A549 (cell line): ENCODE measurements at regions not wholly inside any gene's neighbourhood (a gene's known extent, or its start where the extent isn't known, plus 50 kb on each side); places are given as distances from the start of the nearest gene placed in this dataset.

ENCODE experiments used
- ATAC-seq, 2 experiments: fragments of 200-7000 bp in 1 of 2; fragments of >200 bp in 1 of 2; cut with Nextera tagmentation in 1 of 2; cut with Tn5 transposase in 1 of 2; 3 replicates each; pipeline versions ENCODE4 v1.8.0 to v1.9.1; 2018 to 2020; ENCODE audit warnings: mild to moderate bottlenecking in 1 of 2, moderate library complexity in 1 of 2
- CTCF ChIA-PET: fragments of 300-600 bp; sonication (Branson Sonifier 250); formaldehyde crosslinking; extraction: SDS; loops from one replicate; lab custom pipeline; 2021; ENCODE audit warnings: antibody characterized with exemption, inconsistent platforms; lab: Yijun Ruan, JAX
- POLR2A ChIA-PET: fragments of 350-600 bp; formaldehyde crosslinking; extraction: SDS; loops from one replicate; lab custom pipeline; 2021; ENCODE audit warnings: antibody characterized with exemption, inconsistent platforms; lab: Yijun Ruan, JAX
- DNase-seq, 2 experiments: peaks; one replicate each; pipeline versions ENCODE4 v3.0.0 to v3.0.0-alpha.2; 2011 to 2016; ENCODE audit warnings: low read depth in 1 of 2, low spot score in 1 of 2
- FAIRE-seq: peaks from 2 replicates; lab custom pipeline; 2011; peaks lifted over from hg19 to GRCh38; lab: Jason Lieb, UNC
- H3K27ac ChIP-seq, 2 experiments: fragments of >200 bp; sonication (Bioruptor Twin); formaldehyde crosslinking; 3 replicates each; pipeline ENCODE4 v1.5.1; 2016 to 2017
- H3K4me1 ChIP-seq: fragments of >200 bp; sonication (Bioruptor Twin); formaldehyde crosslinking; 3 replicates; pipeline ENCODE4 v1.6.1; 2016
- H3K4me2 ChIP-seq: fragments of >200 bp; sonication (Bioruptor Twin); formaldehyde crosslinking; 3 replicates; pipeline ENCODE4 v1.6.1; 2016
- H3K4me3 ChIP-seq: fragments of >200 bp; sonication (Bioruptor Twin); formaldehyde crosslinking; 3 replicates; pipeline ENCODE4 v1.5.1; 2016
- H3K9me3 ChIP-seq: fragments of >200 bp; sonication (Bioruptor Twin); formaldehyde crosslinking; 3 replicates; pipeline ENCODE4 v1.6.1; 2016
- BHLHE40 ChIP-seq: IDR thresholded peaks from 2 replicates; pipeline ENCODE4 v1.6.1; 2012; ENCODE audit warnings: low read depth, low read length, inconsistent platforms
- CBX2 ChIP-seq: fragments of 200-600 bp; sonication (generic); IDR thresholded peaks from 2 replicates; pipeline ENCODE4 v1.6.1; 2016; ENCODE audit warnings: low read depth, mild to moderate bottlenecking, borderline replicate concordance
- CBX8 ChIP-seq: fragments of 200-600 bp; sonication (generic); IDR thresholded peaks from 2 replicates; pipeline ENCODE4 v1.6.1; 2016
- CHD2 ChIP-seq: fragments of 150-350 bp; IDR thresholded peaks from 2 replicates; pipeline ENCODE4 v1.6.1; 2014; ENCODE audit warnings: low read length; ENCODE audit not compliant: partially characterized antibody
- E2F6 ChIP-seq: IDR thresholded peaks from 2 replicates; pipeline ENCODE4 v1.6.1; 2012; ENCODE audit warnings: low read depth, borderline replicate concordance
- EHF ChIP-seq: fragments of 250-450 bp; sonication (Bioruptor Pico); IDR thresholded peaks from 2 replicates; pipeline ENCODE4 v1.5.0; 2020; ENCODE audit warnings: mild to moderate bottlenecking
- FOSL2 ChIP-seq, 2 experiments: fragments of 450-650 bp in 1 of 2; fragments of >200 bp in 1 of 2; sonication (Bioruptor Twin) in 1 of 2; formaldehyde crosslinking; IDR thresholded peaks; 2 replicates each; pipeline versions ENCODE4 v1.5.0 to v1.6.1; 2016 to 2020; ENCODE audit warnings: mild to moderate bottlenecking in 1 of 2, moderate library complexity in 1 of 2
- FOXS1 ChIP-seq: fragments of 250-450 bp; sonication (Bioruptor Pico); IDR thresholded peaks from 2 replicates; pipeline ENCODE4 v1.5.0; 2020; ENCODE audit warnings: mild to moderate bottlenecking, moderate library complexity
- GATA3 ChIP-seq: IDR thresholded peaks from 2 replicates; pipeline ENCODE4 v1.6.1; 2012; ENCODE audit warnings: borderline replicate concordance
- HDAC2 ChIP-seq: fragments of 200-600 bp; sonication (generic); IDR thresholded peaks from 2 replicates; pipeline ENCODE4 v1.6.1; 2016
- HES2 ChIP-seq: fragments of >200 bp; sonication (Bioruptor Twin); formaldehyde crosslinking; IDR thresholded peaks from 2 replicates; pipeline ENCODE4 v1.6.1; 2016
- HOXA7 ChIP-seq: fragments of 250-450 bp; sonication (Bioruptor Pico); IDR thresholded peaks from 2 replicates; pipeline ENCODE4 v1.5.0; 2020; ENCODE audit warnings: mild to moderate bottlenecking, moderate library complexity
- HOXB13 ChIP-seq: fragments of 250-450 bp; sonication (Bioruptor Pico); IDR thresholded peaks from 2 replicates; pipeline ENCODE4 v1.5.0; 2020; ENCODE audit warnings: low read depth, mild to moderate bottlenecking, moderate library complexity
- MAZ ChIP-seq: fragments of 150-350 bp; IDR thresholded peaks from 2 replicates; pipeline ENCODE4 v1.6.1; 2014; ENCODE audit warnings: antibody characterized with exemption, low read depth, low read length, borderline replicate concordance
- MYC ChIP-seq: IDR thresholded peaks from 2 replicates; pipeline ENCODE4 v1.6.1; 2012; ENCODE audit warnings: mild to moderate bottlenecking, inconsistent platforms, low read length, improper control_type of control experiment, borderline replicate concordance
- NPAS2 ChIP-seq: fragments of 250-450 bp; sonication (Bioruptor Pico); IDR thresholded peaks from 2 replicates; pipeline ENCODE4 v1.8.0; 2022; ENCODE audit warnings: mild to moderate bottlenecking, moderate library complexity, borderline replicate concordance
- NR3C1 ChIP-seq: fragments of >200 bp; sonication (Bioruptor Twin); formaldehyde crosslinking; IDR thresholded peaks from 3 replicates; pipeline ENCODE4 v1.6.1; 2017
- PHF8 ChIP-seq: fragments of 200-600 bp; sonication (generic); IDR thresholded peaks from 2 replicates; pipeline ENCODE4 v1.6.1; 2016; ENCODE audit warnings: low read depth, mild to moderate bottlenecking, antibody characterized with exemption, moderate library complexity, borderline replicate concordance
- POLR2A ChIP-seq: IDR thresholded peaks from 2 replicates; pipeline ENCODE4 v1.6.1; 2012; ENCODE audit warnings: mild to moderate bottlenecking, low read length
- POLR2AphosphoS2 ChIP-seq: conservative IDR thresholded peaks from 2 replicates; pipeline ENCODE4 v1.6.1; 2012; ENCODE audit warnings: low read length, improper control_type of control experiment, inconsistent platforms
- RAD21 ChIP-seq, 2 experiments: fragments of >200 bp in 1 of 2; sonication (Bioruptor Twin) in 1 of 2; formaldehyde crosslinking in 1 of 2; IDR thresholded peaks in 1 of 2; conservative IDR thresholded peaks in 1 of 2; 2 replicates in 1 of 2; 3 replicates in 1 of 2; pipeline ENCODE4 v1.6.1; 2012 to 2018; ENCODE audit warnings: inconsistent platforms in 1 of 2
- RARB ChIP-seq: fragments of 250-450 bp; sonication (Bioruptor Pico); IDR thresholded peaks from 2 replicates; pipeline ENCODE4 v1.8.0; 2021; ENCODE audit warnings: mild to moderate bottlenecking, moderate library complexity
- RNF2 ChIP-seq: fragments of 200-600 bp; sonication (generic); IDR thresholded peaks from 2 replicates; pipeline ENCODE4 v1.6.1; 2016; ENCODE audit warnings: low read depth, mild to moderate bottlenecking, antibody characterized with exemption, moderate library complexity, borderline replicate concordance
- SMC3 ChIP-seq: fragments of >200 bp; sonication (Bioruptor Twin); formaldehyde crosslinking; IDR thresholded peaks from 3 replicates; pipeline ENCODE4 v1.6.1; 2018; ENCODE audit warnings: inconsistent platforms
- SREBF2 ChIP-seq: fragments of 450-650 bp; IDR thresholded peaks from 2 replicates; pipeline ENCODE4 v1.6.1; 2014; ENCODE audit warnings: mild to moderate bottlenecking, moderate library complexity
- ZNF302 ChIP-seq: fragments of 250-450 bp; sonication (Bioruptor Pico); IDR thresholded peaks from 2 replicates; pipeline ENCODE4 v1.9.0; 2021; ENCODE audit warnings: inconsistent platforms, mild to moderate bottlenecking, moderate library complexity
- ZSCAN20 ChIP-seq: fragments of 250-450 bp; sonication (Bioruptor Pico); IDR thresholded peaks from 2 replicates; pipeline ENCODE4 v1.8.0; 2022; ENCODE audit warnings: mild to moderate bottlenecking, moderate library complexity
- WGBS: methylation state at CpG from one replicate; pipeline ENCODE4 v1.1.6; 2017; ENCODE audit errors: missing lambda C conversion rate; 5-methylcytosine and 5-hydroxymethylcytosine counted together
- TF ChIP-seq, protein P1 (sequence below): fragments of 250-450 bp; sonication (Bioruptor Pico); IDR thresholded peaks from 2 replicates; pipeline ENCODE4 v1.5.0; 2021; ENCODE audit warnings: mild to moderate bottlenecking, moderate library complexity, borderline replicate concordance
- TF ChIP-seq, protein P2 (sequence below): fragments of >200 bp; sonication (Bioruptor Twin); formaldehyde crosslinking; IDR thresholded peaks from 3 replicates; pipeline ENCODE4 v1.5.1; 2016
- TF ChIP-seq, protein P3 (sequence below): fragments of 450-650 bp; IDR thresholded peaks from 2 replicates; pipeline ENCODE4 v1.6.1; 2014; ENCODE audit warnings: antibody characterized with exemption
- TF ChIP-seq, protein P4 (sequence below): IDR thresholded peaks from 2 replicates; pipeline ENCODE4 v1.6.1; 2012
- TF ChIP-seq, protein P5 (sequence below): IDR thresholded peaks from 2 replicates; pipeline ENCODE4 v1.6.1; 2012

DNA sequence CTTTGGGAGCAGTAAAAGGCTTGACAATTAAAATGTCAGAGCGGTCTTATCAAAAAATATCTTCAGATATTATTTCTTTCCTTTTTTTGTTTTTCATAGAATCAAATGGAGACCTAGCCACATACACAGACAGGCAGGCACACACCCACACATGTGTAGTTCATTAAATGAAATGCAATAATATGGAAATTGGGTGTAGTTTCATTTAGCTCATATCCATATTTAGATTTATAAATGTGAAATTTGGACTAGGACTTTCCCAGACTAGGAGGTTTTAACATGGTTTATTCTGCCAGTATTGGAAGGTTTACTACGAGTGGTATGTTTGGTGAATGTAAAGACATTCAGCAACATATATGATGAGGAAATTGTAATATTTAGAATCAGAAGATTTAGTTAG lies 277.7 kb upstream of the NT5E start:
- no peak for ATAC-seq
- no peak for TF ChIP-seq RAD21 (conservative IDR thresholded peaks at IDR 0.05 in 1 of 2, IDR thresholded peaks at IDR 0.05 in 1 of 2)
- TF ChIP-seq PHF8, result no peak
- no peak for TF ChIP-seq NR3C1
- TF ChIP-seq, protein P1, sequence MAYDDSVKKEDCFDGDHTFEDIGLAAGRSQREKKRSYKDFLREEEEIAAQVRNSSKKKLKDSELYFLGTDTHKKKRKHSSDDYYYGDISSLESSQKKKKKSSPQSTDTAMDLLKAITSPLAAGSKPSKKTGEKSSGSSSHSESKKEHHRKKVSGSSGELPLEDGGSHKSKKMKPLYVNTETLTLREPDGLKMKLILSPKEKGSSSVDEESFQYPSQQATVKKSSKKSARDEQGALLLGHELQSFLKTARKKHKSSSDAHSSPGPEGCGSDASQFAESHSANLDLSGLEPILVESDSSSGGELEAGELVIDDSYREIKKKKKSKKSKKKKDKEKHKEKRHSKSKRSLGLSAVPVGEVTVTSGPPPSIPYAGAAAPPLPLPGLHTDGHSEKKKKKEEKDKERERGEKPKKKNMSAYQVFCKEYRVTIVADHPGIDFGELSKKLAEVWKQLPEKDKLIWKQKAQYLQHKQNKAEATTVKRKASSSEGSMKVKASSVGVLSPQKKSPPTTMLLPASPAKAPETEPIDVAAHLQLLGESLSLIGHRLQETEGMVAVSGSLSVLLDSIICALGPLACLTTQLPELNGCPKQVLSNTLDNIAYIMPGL (CRISPR knock-in tag), result no peak
- no peak for TF ChIP-seq EHF (CRISPR knock-in tag)
- no peak for TF ChIP-seq POLR2AphosphoS2
- TF ChIP-seq SREBF2, result no peak
- TF ChIP-seq HES2, result no peak
- no peak for TF ChIP-seq MYC
- TF ChIP-seq, protein P2, sequence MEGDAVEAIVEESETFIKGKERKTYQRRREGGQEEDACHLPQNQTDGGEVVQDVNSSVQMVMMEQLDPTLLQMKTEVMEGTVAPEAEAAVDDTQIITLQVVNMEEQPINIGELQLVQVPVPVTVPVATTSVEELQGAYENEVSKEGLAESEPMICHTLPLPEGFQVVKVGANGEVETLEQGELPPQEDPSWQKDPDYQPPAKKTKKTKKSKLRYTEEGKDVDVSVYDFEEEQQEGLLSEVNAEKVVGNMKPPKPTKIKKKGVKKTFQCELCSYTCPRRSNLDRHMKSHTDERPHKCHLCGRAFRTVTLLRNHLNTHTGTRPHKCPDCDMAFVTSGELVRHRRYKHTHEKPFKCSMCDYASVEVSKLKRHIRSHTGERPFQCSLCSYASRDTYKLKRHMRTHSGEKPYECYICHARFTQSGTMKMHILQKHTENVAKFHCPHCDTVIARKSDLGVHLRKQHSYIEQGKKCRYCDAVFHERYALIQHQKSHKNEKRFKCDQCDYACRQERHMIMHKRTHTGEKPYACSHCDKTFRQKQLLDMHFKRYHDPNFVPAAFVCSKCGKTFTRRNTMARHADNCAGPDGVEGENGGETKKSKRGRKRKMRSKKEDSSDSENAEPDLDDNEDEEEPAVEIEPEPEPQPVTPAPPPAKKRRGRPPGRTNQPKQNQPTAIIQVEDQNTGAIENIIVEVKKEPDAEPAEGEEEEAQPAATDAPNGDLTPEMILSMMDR, result no peak
- TF ChIP-seq HOXA7 (CRISPR knock-in tag), result no peak
- no peak for TF ChIP-seq HOXB13 (CRISPR knock-in tag)
- no peak for TF ChIP-seq CBX8
- TF ChIP-seq FOXS1 (CRISPR knock-in tag), result no peak
- no peak for TF ChIP-seq HDAC2
- TF ChIP-seq BHLHE40, result no peak
- TF ChIP-seq E2F6, result no peak
- TF ChIP-seq NPAS2 (CRISPR knock-in tag), result no peak
- TF ChIP-seq, all 56 proteins: peak for 0
- no peak overlapping the region for H3K4me2 ChIP-seq
- POLR2A ChIA-PET, result no interaction called here
- no peak overlapping the region for H3K4me3 ChIP-seq
- CTCF ChIA-PET, result no interaction called here
- H3K9me3 ChIP-seq, result no peaks in the 10 kb centered on the region
- no peak overlapping the region for H3K27ac ChIP-seq
- no peak for FAIRE-seq
- no peaks in the 10 kb centered on the region for H3K4me1 ChIP-seq
- WGBS, result 45% methylated on average over 2 of the region's 2 CpGs
- DNase-seq, result no peak

- CTCF ChIA-PET, result no interaction called here
- POLR2A ChIA-PET, result no interaction called here
- ATAC-seq (no peak), FAIRE-seq (no peak), DNase-seq (no peak)
- Histone ChIP-seq H3K9me3 (no peaks in the 10 kb centered on the region), H3K4me1 (no peaks in the 10 kb centered on the region), H3K4me3 (no peak overlapping the region), H3K4me2 (no peak overlapping the region), H3K27ac (no peak overlapping the region)
- TF ChIP-seq E2F6, result no peak
- TF ChIP-seq HES2, result no peak
- no peak for TF ChIP-seq CHD2
- TF ChIP-seq, protein P3, sequence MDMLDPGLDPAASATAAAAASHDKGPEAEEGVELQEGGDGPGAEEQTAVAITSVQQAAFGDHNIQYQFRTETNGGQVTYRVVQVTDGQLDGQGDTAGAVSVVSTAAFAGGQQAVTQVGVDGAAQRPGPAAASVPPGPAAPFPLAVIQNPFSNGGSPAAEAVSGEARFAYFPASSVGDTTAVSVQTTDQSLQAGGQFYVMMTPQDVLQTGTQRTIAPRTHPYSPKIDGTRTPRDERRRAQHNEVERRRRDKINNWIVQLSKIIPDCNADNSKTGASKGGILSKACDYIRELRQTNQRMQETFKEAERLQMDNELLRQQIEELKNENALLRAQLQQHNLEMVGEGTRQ, result no peak
- no peak for TF ChIP-seq HOXA7 (CRISPR knock-in tag)
- TF ChIP-seq EHF (CRISPR knock-in tag), result no peak
- TF ChIP-seq CBX2, result no peak
- no peak for TF ChIP-seq SMC3
- TF ChIP-seq ZNF302 (CRISPR knock-in tag), result no peak
- TF ChIP-seq ZSCAN20 (CRISPR knock-in tag), result no peak
- TF ChIP-seq RARB (CRISPR knock-in tag), result no peak
- no peak for TF ChIP-seq POLR2A
- TF ChIP-seq MAZ, result no peak
- no peak for TF ChIP-seq GATA3
- no peak for TF ChIP-seq RNF2
- TF ChIP-seq, protein P4, sequence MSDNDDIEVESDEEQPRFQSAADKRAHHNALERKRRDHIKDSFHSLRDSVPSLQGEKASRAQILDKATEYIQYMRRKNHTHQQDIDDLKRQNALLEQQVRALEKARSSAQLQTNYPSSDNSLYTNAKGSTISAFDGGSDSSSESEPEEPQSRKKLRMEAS, result no peak
- no peak for TF ChIP-seq FOSL2 (IDR thresholded peaks at IDR 0.05)
- no peak for TF ChIP-seq FOSL2 (CRISPR knock-in tag; IDR thresholded peaks at IDR 0.05)
- TF ChIP-seq, protein P5, sequence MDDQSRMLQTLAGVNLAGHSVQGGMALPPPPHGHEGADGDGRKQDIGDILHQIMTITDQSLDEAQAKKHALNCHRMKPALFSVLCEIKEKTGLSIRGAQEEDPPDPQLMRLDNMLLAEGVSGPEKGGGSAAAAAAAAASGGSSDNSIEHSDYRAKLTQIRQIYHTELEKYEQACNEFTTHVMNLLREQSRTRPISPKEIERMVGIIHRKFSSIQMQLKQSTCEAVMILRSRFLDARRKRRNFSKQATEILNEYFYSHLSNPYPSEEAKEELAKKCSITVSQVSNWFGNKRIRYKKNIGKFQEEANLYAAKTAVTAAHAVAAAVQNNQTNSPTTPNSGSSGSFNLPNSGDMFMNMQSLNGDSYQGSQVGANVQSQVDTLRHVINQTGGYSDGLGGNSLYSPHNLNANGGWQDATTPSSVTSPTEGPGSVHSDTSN, result no peak
- WGBS, result 7% methylated on average over 2 of the region's 2 CpGs
Observed at GRCh38 chr6:85169189-85169588, 280.7 kb upstream of the NT5E start.
